Heart right ventricle (tissue), 16 donors: ENCODE measurements at regions not wholly inside any gene's neighbourhood (a gene's known extent, or its start where the extent isn't known, plus 50 kb on each side); places are given as distances from the start of the nearest gene placed in this dataset.
A peak's percentile ranks its signal among the peaks of the same experiment; 100 is the strongest.
"Not testable (repeated sequence)": the region's sequence is repeated elsewhere in the genome, so short reads cannot be mapped to it uniquely, and the experiment has no call there.

Experiments
- ATAC-seq, 8 donors: fragments of 200-7000 bp; cut with Tn5 transposase; one replicate each; pipeline ENCODE4 v1.9.1; 2020; ENCODE audit warnings: mild to moderate bottlenecking in 8 of 8, moderate library complexity in 8 of 8, moderate number of reproducible peaks in 1 of 8
- DNase-seq, 2 donors: peaks; one replicate each; pipeline ENCODE4 v3.0.0-alpha.2; 2020
- H3K27ac ChIP-seq, 10 donors: fragments of 200-600 bp; sonication (generic) in 2 of 10; one replicate each; pipeline versions ENCODE4 v1.5.0 to v1.8.0; 2020 to 2022; ENCODE audit warnings: mild to moderate bottlenecking in 3 of 10
- H3K27me3 ChIP-seq, 7 donors: fragments of 200-600 bp; one replicate each; pipeline ENCODE4 v1.8.0; 2021 to 2022; ENCODE audit warnings: mild to moderate bottlenecking in 2 of 7
- H3K36me3 ChIP-seq, 9 donors: fragments of 200-600 bp; sonication (generic) in 1 of 9; one replicate each; pipeline versions ENCODE4 v1.5.0 to v1.8.0; 2020 to 2022; ENCODE audit warnings: mild to moderate bottlenecking in 2 of 9
- H3K4me1 ChIP-seq, 9 donors: fragments of 200-600 bp; sonication (generic) in 1 of 9; one replicate each; pipeline versions ENCODE4 v1.5.0 to v1.8.0; 2020 to 2022; ENCODE audit warnings: mild to moderate bottlenecking in 4 of 9
- H3K4me3 ChIP-seq, 10 donors: fragments of 200-600 bp; sonication (generic) in 2 of 10; one replicate each; pipeline versions ENCODE4 v1.5.0 to v1.8.0; 2020 to 2022; ENCODE audit warnings: mild to moderate bottlenecking in 7 of 10, moderate library complexity in 2 of 10
- H3K9me3 ChIP-seq, 11 donors: fragments of 200-600 bp in 10 of 11; sonication (generic) in 2 of 11; one replicate each; pipeline versions ENCODE4 v1.5.0 to v1.8.0; 2013 to 2022; ENCODE audit warnings: mild to moderate bottlenecking in 2 of 11, control low read depth in 1 of 11, moderate library complexity in 1 of 11
- CTCF ChIP-seq, 9 donors: fragments of 200-600 bp; sonication (generic) in 2 of 9; IDR thresholded peaks; one replicate each; pipeline versions ENCODE4 v1.5.0 to v1.8.0; 2021 to 2022; ENCODE audit warnings: antibody characterized with exemption in 9 of 9, mild to moderate bottlenecking in 5 of 9, moderate library complexity in 1 of 9
- WGBS, 2 donors: extraction: QIAGEN DNeasy Blood & Tissue Kit; methylation state at CpG; one replicate each; pipeline ENCODE4 v1.1.7; 2013; ENCODE audit warnings: inconsistent platforms in 1 of 2; 5-methylcytosine and 5-hydroxymethylcytosine counted together
- intact Hi-C, 10 donors: fragments of 100-400 bp; cut with DNase I; formaldehyde crosslinking; loops; one replicate each; pipeline versions ENCODE4 v1.11.1 to v1.14.2; 2022
- donor health status: Arrhythmogenic right ventricular cardiomyopathy.
- donor health status: ischemic (EF 13 %, LVEDD 7.1; RV severe dilation, severe dysfunction).
- donor health status: healthy with polysubstance abuse.
- donor health status: DM: no; HTN: yes; CAD: no.
- donor health status: DM: no; HTN: no; CAD: no.
- donor health status: ischemic (EF 25% LVEDD 6.9; RV normal size, moderate dysfunction).
- donor health status: ischemic (EF 25% LVEDD 5.7; RV mildly dilated, moderate dysfunction).
- donor health status: healthy.
- donor health status: DM: yes; HTN: yes; CAD: no.
- donor health status: Ischemic cardiomyopathy.
- donor health status: ischemic (EF 35%, LVEDD 5.7; RV mildly dilated, moderate dysfunction).
- donor health status: nonischemic (EF 11% LVEDD 7.7; RV severe dilation, severe dysfunction).
- donor health status: DM: yes; HTN: yes; CAD: no.
- donor health status: PGD.
- donor health status: ischemic (EF 29% LVEDD 5.4; RV normal size, mild dysfunction).
- donor health status: nonischemic (EF 23%, LVEDD 6.1; RV moderate dilation, normal function).

GRCh38 chr18:1779587-1779986 is 791.7 kb downstream of the METTL4 start:
- Histone ChIP-seq H3K4me1 (peaks cover 0 to 31% (median 15%) of the 10 kb centered on the region in 9 donors), H3K4me3 (no peak overlapping the region), H3K27ac (peak overlapping the region in 8 of 10 donors; percentile 56 to 78 (median 72)), H3K27me3 (no peaks in the 10 kb centered on the region), H3K9me3 (peaks cover 0 to 9% (median 0%) of the 10 kb centered on the region in 11 donors), H3K36me3 (no peaks in the 10 kb centered on the region)
- 53 to 58% methylated on average over 3 of the region's 3 CpGs for WGBS, 2 donors
- ATAC-seq (peak in 4 of 8 donors; percentile 22 to 57 (median 38)), DNase-seq (no peak)
- TF ChIP-seq CTCF (IDR thresholded peaks at IDR 0.05): no peak
- intact Hi-C loops: loop anchor here in 3 of 10 donors (2.0 to 5.0 kb wide), 2 partner anchors 111 to 112 kb away; no protein-coding TSS in a partner anchor

GRCh38 chr18:1784113-1784512 is 787.2 kb downstream of the METTL4 start:
- peaks cover 0 to 16% (median 11%) of the 10 kb centered on the region in 9 donors for H3K4me1 ChIP-seq
- peaks cover 0 to 23% (median 0%) of the 10 kb centered on the region in 11 donors for H3K9me3 ChIP-seq
- H3K27me3 ChIP-seq: no peaks in the 10 kb centered on the region
- DNase-seq: no peak
- intact Hi-C loops: no loop called here
- ATAC-seq: no peak
- no peak overlapping the region for H3K4me3 ChIP-seq
- 65 to 74% methylated on average over 5 of the region's 5 CpGs for WGBS, 2 donors
- H3K36me3 ChIP-seq: no peaks in the 10 kb centered on the region
- no peak for TF ChIP-seq CTCF (IDR thresholded peaks at IDR 0.05)
- no peak overlapping the region for H3K27ac ChIP-seq

DNA sequence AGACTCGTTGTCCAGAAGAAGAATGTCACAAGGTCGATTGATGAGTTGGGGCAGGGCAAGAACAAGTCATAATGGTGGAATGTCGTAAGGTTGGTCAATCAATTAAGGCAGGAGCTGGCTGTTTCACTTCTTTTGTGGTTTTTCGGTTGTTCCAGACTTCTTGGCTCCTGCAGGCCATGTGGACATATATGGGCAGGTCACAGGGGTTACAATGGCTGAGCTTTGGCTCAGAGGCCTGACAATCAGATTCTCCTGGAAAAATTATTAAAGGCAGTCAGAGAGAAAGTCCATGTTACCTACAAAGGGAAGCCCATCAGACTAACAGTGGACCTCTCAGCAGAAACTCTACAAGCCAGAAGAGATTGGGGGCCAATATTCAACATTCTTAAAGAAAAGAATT is 785.3 kb downstream of the METTL4 start:
- WGBS, 2 donors: 71 to 80% methylated on average over 4 of the region's 4 CpGs
- intact Hi-C loops, ATAC-seq, DNase-seq, H3K27ac ChIP-seq, H3K4me3 ChIP-seq, H3K27me3 ChIP-seq, H3K4me1 ChIP-seq, H3K36me3 ChIP-seq: not testable (repeated sequence)
- H3K9me3 ChIP-seq: peaks cover 0 to 23% (median 0%) of the 10 kb centered on the region in 11 donors

DNA sequence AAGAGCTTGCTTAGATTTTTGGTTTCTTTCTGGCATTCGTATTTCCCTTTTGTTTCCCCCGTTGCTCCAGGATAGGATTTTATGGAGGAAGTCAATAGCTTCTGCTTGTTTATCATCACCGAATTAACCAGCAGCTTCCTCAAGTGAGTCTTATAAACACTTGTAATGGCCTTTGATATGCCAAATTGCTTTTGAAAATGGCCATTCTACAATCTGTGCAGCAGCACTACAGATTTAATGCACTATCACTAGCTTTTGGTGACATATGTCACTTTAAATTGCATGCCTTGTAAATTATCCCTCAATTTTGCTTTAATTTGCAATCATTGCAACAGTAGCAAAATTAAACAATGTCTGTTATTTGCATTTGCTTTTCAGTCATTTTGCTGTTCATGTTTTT is 774.7 kb downstream of the METTL4 start:
- TF ChIP-seq CTCF (IDR thresholded peaks at IDR 0.05): no peak
- ATAC-seq (no peak), DNase-seq (no peak)
- intact Hi-C loops: loop anchor here in 1 of 10 donors (10.0 kb wide), 1 partner anchor 202 kb away; no protein-coding TSS in a partner anchor
- peaks cover 0 to 5% (median 0%) of the 10 kb centered on the region in 9 donors for H3K4me1 ChIP-seq
- peaks cover 0 to 18% (median 0%) of the 10 kb centered on the region in 11 donors for H3K9me3 ChIP-seq
- H3K36me3 ChIP-seq: no peaks in the 10 kb centered on the region
- H3K4me3 ChIP-seq: no peak overlapping the region
- no peaks in the 10 kb centered on the region for H3K27me3 ChIP-seq
- H3K27ac ChIP-seq: no peak overlapping the region
- WGBS, 2 donors: 56 to 60% methylated on average over 3 of the region's 3 CpGs

- no peak for TF ChIP-seq CTCF (IDR thresholded peaks at IDR 0.05)
- peaks cover 0 to 5% (median 0%) of the 10 kb centered on the region in 9 donors for H3K4me1 ChIP-seq
- 44 to 48% methylated on average over 2 of the region's 2 CpGs for WGBS, 2 donors
- no peak for DNase-seq
- intact Hi-C loops: loop anchor here in 1 of 10 donors (10.0 kb wide), 1 partner anchor 202 kb away; no protein-coding TSS in a partner anchor
- H3K27ac ChIP-seq: no peak overlapping the region
- H3K27me3 ChIP-seq: no peaks in the 10 kb centered on the region
- H3K9me3 ChIP-seq: peaks cover 0 to 18% (median 0%) of the 10 kb centered on the region in 11 donors
- no peak for ATAC-seq
- H3K4me3 ChIP-seq: no peak overlapping the region
- H3K36me3 ChIP-seq: no peaks in the 10 kb centered on the region
Measured at GRCh38 chr18:1797235-1797634, 774.1 kb downstream of the METTL4 start.
